GM21786 (cell line): ENCODE measurements at regions not wholly inside any gene's neighbourhood (a gene's known extent, or its start where the extent isn't known, plus 50 kb on each side); places are given as distances from the start of the nearest gene placed in this dataset.

Source experiments
- ATAC-seq: cut with Tn5 transposase; IDR thresholded peaks from one replicate; pipeline ENCODE4 v1.9.1; 2021; ENCODE audit not compliant: unreplicated experiment

GRCh38 chr4:153997516-153997915 lies 208.6 kb upstream of the SFRP2 start:
- ATAC-seq: no peak

DNA sequence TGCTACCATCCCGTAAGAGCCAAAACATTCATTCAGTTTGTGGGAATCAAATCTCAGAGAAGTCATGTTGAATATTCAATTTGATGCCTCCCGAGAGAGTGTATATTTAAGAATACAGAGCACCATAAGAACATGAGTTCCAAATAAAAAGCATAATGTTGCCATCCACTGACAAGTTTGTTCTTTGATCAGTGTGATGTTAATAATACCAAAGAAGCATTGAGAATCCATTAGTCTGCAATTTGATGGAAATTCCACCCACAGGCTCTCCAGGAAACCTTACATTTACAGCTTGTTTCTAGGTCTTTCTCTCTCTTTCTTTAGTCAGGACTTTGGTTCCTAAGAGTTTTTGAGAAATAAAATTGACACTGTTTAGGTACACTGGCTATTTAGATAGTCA lies 200.6 kb upstream of the SFRP2 start:
- ATAC-seq: no peak

DNA sequence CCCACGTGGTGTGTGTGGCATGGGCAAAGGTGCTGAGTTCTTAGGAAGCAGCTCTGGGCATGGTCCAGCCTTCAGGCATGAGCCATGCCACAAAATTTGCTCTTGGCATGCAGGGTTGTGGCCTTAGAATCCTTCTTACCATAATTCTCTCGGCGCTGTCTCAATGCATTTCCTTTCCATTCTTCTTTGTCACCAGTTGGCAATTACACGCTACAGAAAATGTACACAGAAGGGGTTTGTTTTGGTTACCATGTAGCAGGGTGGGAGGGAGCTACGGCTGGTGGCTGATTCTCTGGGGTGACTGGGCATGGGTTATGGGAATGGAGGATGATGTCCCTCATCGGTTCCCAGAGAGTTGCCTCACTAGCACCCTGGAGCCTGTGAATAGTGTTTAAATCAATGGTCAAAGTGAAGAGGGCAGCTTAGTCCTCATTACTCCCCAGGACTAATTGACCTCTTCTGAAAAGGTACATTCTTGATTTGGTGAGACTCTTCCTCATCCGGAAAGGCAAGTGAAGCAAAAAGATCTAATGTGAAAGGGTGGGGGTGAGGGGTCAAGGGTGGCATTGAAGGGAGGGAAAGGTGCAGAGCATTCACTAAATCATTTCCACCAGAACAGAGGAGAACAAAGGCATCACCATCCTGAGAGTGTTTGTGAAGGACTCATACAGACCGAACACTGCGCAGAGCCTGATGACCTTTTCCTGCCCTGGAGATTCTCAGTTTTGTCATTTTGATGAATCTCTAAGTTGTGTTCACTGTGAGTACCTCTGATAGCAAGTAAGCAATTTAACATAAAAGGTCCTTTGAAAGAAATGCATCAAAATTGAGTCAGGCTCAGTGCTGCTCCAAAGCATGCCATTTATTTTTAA lies 199.8 kb upstream of the SFRP2 start:
- ATAC-seq: no peak

GRCh38 chr4:153987291-153987690 lies 198.4 kb upstream of the SFRP2 start:
- ATAC-seq: no peak

GRCh38 chr4:153976954-153977353 lies 188.1 kb upstream of the SFRP2 start:
- no peak for ATAC-seq

GRCh38 chr4:153974452-153974851 lies 185.6 kb upstream of the SFRP2 start:
- no peak for ATAC-seq

- no peak for ATAC-seq
These were observed 185.1 kb upstream of the SFRP2 start for GRCh38 chr4:153973942-153974341.

- ATAC-seq: no peak
These were observed 183.0 kb upstream of the SFRP2 start for GRCh38 chr4:153971899-153972298.

DNA sequence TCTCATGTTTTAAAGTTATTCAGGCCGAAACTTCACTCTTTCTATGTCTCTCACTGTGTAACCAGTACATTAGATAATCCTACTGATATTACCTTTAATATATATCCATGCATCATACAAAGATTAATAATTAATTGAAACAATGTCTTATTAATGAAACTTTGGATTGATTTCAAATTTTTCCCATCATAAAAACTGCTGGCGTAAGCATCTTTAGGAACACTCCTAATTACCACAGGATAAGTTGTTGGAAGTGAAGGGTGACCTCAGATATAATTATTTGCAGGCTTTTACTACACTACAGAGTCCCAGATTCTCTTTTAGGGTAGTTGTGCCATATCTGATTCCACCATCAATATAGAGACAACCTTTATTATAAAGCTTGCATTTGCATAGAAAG lies 181.3 kb upstream of the SFRP2 start:
- no peak for ATAC-seq

GRCh38 chr4:153969542-153969941 lies 180.7 kb upstream of the SFRP2 start:
- ATAC-seq: no peak

DNA sequence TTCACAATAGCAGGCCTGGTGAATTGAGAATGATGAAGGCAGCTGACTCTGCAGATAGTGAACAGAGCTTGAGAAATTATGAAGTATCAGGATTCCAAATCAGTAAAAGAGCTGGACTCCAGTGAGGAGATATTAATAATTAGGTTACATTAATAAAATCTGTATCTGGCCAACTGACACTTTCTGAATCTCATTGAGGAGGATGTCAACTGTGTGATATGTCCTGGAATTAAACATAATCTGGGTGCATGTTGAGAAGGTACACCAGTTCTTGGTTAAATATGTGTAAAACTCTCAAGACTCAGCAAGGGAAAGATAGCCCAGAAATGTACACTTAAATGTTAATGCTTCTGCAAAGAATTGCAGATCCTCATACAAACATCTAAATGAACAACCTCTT lies 177.8 kb upstream of the SFRP2 start:
- no peak for ATAC-seq

DNA sequence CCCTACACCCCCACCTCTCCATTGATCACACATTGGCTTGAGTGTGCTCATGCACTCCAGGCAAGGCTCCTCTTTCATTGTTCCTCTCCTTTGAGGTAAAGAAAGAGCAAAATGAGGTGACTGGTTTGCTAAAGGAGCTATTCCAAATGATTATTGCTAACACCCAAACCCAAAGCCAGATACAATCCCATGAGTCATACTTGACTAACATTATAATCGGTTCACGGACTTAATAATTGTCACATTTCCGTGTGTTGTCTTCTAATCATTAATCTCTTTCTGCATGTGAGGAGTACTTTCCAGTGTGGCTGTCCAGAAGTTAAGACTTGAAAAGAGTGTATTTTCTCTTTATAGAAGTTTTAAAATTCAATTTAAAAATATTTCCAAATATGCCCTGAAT lies 174.3 kb upstream of the SFRP2 start:
- no peak for ATAC-seq

- ATAC-seq: no peak
These were observed 173.6 kb upstream of the SFRP2 start for GRCh38 chr4:153962311-153963039.

DNA sequence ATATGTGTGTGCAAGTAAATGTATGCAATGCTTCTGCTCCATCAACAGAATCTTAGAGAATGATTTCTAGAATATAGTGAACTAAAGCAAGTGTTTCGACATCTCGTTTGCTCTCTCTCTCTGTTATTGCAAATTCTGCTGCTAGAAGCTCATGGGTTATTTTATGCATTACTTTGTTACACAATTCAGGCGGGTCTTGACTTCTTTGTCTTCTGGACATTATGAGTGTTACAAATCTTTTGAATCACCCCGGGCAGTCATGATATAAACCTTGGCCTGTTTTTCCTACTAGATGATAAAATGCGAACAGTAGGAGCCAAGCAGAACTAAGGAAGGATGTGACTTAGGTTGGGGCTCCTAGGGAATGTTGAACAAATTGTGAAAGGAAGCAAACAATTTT lies 166.4 kb upstream of the SFRP2 start:
- ATAC-seq: no peak

DNA sequence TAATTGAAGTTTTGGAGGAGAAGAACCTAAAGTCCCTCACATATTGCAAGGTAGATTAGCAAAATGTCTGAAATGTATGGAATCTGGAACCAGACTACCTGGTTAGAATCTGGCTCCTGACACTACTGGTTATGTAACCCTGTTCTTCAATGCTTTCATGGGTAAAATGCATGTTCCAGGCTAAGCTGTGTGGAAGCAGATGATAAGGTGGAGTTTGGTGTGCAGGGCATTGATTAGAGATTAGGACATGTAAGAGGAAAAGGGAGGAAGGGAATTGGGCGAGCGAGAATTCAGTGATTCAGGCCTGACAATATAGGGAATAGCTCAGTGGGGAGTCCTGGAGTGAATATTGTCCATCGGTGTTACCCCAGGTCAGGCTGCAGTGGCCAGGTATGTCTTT lies 165.8 kb upstream of the SFRP2 start:
- no peak for ATAC-seq

DNA sequence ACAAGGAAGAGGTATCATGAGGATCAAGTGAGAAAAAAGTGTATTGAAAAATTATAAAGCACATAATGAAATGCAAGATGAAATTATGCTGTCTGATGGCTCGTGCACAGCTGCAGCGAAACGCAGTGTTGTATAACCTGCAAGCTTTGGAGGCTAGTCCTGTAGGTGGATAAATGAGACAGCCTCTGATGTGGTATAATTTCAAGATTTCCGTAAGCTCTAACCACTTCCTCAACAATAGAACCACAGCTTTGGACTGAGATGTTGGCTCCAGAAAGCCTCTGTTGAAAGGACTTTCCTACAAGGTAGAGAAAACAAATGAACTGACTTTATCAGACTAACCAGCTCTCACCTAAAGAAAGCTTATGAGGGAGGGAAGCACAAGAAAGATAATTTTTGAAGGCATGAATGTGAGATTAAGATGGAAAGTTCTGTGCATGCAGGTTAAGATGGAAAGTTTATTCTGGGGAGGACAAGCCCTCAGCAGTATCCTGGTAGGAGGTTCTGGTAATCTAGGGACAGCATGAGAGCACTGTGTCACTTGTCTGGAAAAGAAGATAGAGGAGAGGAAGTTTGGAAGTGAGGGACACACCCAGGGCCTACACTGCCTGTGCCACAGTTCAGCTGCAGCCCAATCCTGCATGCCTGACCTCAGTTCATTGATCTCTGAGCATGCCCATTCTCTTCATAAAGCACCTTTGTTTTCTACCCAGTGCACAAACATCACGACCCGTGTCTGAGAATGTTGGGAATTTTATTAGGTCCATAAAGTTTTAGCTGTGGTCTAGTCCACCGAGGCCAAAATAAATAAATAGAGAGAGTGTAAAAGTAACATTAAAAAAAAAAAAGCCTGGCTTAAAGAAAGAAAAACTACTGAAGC lies 161.5 kb upstream of the SFRP2 start:
- no peak for ATAC-seq

- no peak for ATAC-seq
These were observed 159.2 kb upstream of the SFRP2 start for GRCh38 chr4:153948041-153948440.

DNA sequence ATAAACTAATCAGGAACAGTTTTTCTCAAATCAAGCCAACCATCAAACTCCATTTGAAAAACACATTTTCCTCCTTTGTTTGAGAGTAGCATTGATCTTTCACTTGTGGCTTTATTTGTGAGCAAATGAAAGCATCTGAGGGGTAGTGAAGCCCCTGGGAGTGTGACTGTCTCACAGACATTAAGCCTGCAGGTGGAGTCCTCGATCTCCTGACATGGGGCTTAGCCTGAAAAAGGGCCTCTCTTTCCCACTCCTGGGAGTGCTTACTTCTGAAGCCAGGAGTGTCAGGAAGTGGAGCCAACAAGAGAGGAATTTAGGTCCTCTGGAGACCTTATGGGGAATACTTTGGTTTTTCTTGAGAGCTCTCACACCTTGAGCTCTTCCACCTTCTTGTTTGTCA lies 158.2 kb upstream of the SFRP2 start:
- ATAC-seq: no peak

GRCh38 chr4:153945704-153946103 lies 156.8 kb upstream of the SFRP2 start:
- ATAC-seq: no peak

DNA sequence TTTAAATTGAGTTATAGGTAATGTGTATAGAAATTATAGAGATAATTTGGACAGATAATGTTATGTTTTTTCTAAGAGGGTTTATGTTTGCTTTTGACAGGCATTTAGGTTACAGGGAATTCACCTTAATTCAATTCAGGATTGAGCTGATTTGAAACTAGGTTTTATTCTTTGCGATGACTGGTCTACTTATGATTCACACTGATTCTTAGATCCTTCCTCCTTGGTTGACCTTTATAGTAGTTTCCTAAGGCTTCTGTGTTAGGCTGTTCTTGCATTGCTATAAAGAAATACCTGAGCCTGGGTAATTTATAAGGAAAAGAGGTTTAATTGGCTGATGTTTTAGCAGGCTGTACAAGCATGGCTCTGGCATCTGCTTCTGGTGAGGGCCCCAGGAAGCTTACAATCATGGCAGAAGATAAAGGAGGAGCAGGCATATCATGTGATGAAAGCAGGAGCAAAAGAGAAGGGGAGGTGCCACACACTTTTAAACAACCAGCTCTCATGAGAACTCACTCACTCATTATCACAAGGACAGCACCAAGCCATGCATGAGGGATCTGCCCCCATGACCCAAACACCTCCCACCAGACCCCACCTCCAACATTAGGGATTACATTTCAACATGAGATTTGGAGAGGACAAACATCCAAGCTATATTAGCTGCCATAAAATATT lies 155.0 kb upstream of the SFRP2 start:
- ATAC-seq: no peak

GRCh38 chr4:153940916-153941315 lies 152.0 kb upstream of the SFRP2 start:
- ATAC-seq: no peak
